ENCODE measurements at regions not wholly inside any gene's neighbourhood (a gene's known extent, or its start where the extent isn't known, plus 50 kb on each side); places are given as distances from the start of the nearest gene placed in this dataset.

- no peak for TF ChIP-seq ATF3 (IDR thresholded peaks at IDR 0.05)
- no peak for TF ChIP-seq YY1 (IDR thresholded peaks at IDR 0.05; ENCODE audit: extremely low read depth, insufficient replicate concordance, low read depth, low read length)
- TF ChIP-seq CEBPB (IDR thresholded peaks at IDR 0.05; ENCODE audit: low read depth): no peak
These were observed 506.8 kb downstream of the NPHP4 start (continued) for GRCh38 chr1:5485436-5485835.

GRCh38 chr1:5484451-5485165 is 507.6 kb downstream of the NPHP4 start:
- no peak for TF ChIP-seq SP1 (IDR thresholded peaks at IDR 0.05; ENCODE audit: low read depth)
- TF ChIP-seq YY1 (IDR thresholded peaks at IDR 0.05; ENCODE audit: extremely low read depth, insufficient replicate concordance, low read depth, low read length): no peak
- TF ChIP-seq REST (IDR thresholded peaks at IDR 0.05; ENCODE audit: low read depth): no peak
- no peak for TF ChIP-seq FOSL1 (IDR thresholded peaks at IDR 0.05; ENCODE audit: low read depth)
- Histone ChIP-seq H4K20me1 (ENCODE audit: insufficient read depth) (no peaks in the 10 kb centered on the region), H3K4me1 (ENCODE audit: control insufficient read depth in 1 of 2, insufficient read depth in 2 of 2, low read length in 2 of 2) (no peaks in the 10 kb centered on the region), H3K9ac (ENCODE audit: low read length) (no peak overlapping the region), H3K9me2 (ENCODE audit: insufficient read depth) (no peaks in the 10 kb centered on the region), H3K4me2 (ENCODE audit: low read length) (no peak overlapping the region), H3K9me3 (ENCODE audit: control insufficient read depth in 1 of 2, insufficient read depth in 1 of 2, low read depth in 1 of 2, low read length in 2 of 2) (no peaks in the 10 kb centered on the region), H3K4me3 (replicated peaks in 1 of 2; ENCODE audit: low read depth in 1 of 2, low read length in 2 of 2) (no peak overlapping the region), H3K27me3 (ENCODE audit: insufficient read depth, low read length) (peaks cover 27% of the 10 kb centered on the region), H2AFZ (ENCODE audit: low read depth, low read length, poor library complexity, severe bottlenecking) (no peak overlapping the region), H3K36me3 (ENCODE audit: control insufficient read depth in 1 of 2, insufficient read depth in 2 of 2, low read length in 2 of 2) (no peaks in the 10 kb centered on the region), H3K79me2 (ENCODE audit: insufficient read depth, low read length) (no peaks in the 10 kb centered on the region), H3K27ac (ENCODE audit: low read depth, low read length) (no peak overlapping the region)
- intact Hi-C loops (cut with micrococcal nuclease): no loop called here
- RAD21 ChIA-PET (ENCODE audit: low non-redundant PET in 1 of 2, low total read pairs in 2 of 2, uncharacterized antibody in 2 of 2, unreplicated experiment in 2 of 2): no interaction called here
- BruUV-seq (replicated peaks): no TSS peak
- POLR2A ChIA-PET: no interaction called here
- DNase-seq (ENCODE audit: low read depth, low spot score) (no peak), ATAC-seq (no peak)
- CTCF ChIA-PET: no interaction called here

All from HCT116 (cell line).